Endothelial cell of umbilical vein (primary cell): ENCODE measurements at regions not wholly inside any gene's neighbourhood (a gene's known extent, or its start where the extent isn't known, plus 50 kb on each side); places are given as distances from the start of the nearest gene placed in this dataset.

ENCODE experiments used
- EZH2 ChIP-seq: IDR thresholded peaks from 2 replicates; pipeline ENCODE4 v1.6.1; 2012; ENCODE audit warnings: borderline replicate concordance, low read depth, mild to moderate bottlenecking, moderate library complexity, low read length, inconsistent platforms; ENCODE audit not compliant: severe bottlenecking
- GATA2 ChIP-seq: IDR thresholded peaks from 2 replicates; pipeline ENCODE4 v1.7.0; 2011; ENCODE audit warnings: low read depth, mild to moderate bottlenecking, moderate library complexity, mixed read lengths, low read length; ENCODE audit not compliant: insufficient read length, insufficient read depth
- JUN ChIP-seq: IDR thresholded peaks from 2 replicates; pipeline ENCODE4 v1.6.1; 2011; ENCODE audit warnings: borderline replicate concordance, low read depth; ENCODE audit not compliant: insufficient read length, insufficient read depth
- MAX ChIP-seq: IDR thresholded peaks from 2 replicates; pipeline ENCODE4 v1.6.1; 2011; ENCODE audit not compliant: insufficient read depth, insufficient read length
- MYC ChIP-seq: IDR thresholded peaks from one replicate; pipeline ENCODE4 v1.6.1; 2011; ENCODE audit warnings: mild to moderate bottlenecking, low read depth, low read length
- POLR2A ChIP-seq: IDR thresholded peaks from 2 replicates; pipeline ENCODE4 v1.6.1; 2012; ENCODE audit warnings: low read depth, mild to moderate bottlenecking, control low read depth, low read length
- POLR2AphosphoS5 ChIP-seq: IDR thresholded peaks from 2 replicates; pipeline ENCODE4 v1.6.1; 2012; ENCODE audit warnings: low read depth, mild to moderate bottlenecking, control low read depth, low read length, moderate library complexity; ENCODE audit not compliant: insufficient read depth
- TF ChIP-seq, protein P1 (sequence below), 2 donors: IDR thresholded peaks; 1 replicate in 1 of 2; 2 replicates in 1 of 2; pipeline ENCODE4 v1.5.1; 2011; ENCODE audit warnings: low read length in 2 of 2, mild to moderate bottlenecking in 2 of 2, moderate library complexity in 2 of 2, control low read depth in 1 of 2, inconsistent platforms in 1 of 2, low read depth in 1 of 2; ENCODE audit not compliant: insufficient read depth in 1 of 2; ENCODE audit errors: extremely low read depth in 1 of 2

GRCh38 chr12:25659621-25660020 is 106.5 kb upstream of the LMNTD1 start:
- TF ChIP-seq, protein P1, sequence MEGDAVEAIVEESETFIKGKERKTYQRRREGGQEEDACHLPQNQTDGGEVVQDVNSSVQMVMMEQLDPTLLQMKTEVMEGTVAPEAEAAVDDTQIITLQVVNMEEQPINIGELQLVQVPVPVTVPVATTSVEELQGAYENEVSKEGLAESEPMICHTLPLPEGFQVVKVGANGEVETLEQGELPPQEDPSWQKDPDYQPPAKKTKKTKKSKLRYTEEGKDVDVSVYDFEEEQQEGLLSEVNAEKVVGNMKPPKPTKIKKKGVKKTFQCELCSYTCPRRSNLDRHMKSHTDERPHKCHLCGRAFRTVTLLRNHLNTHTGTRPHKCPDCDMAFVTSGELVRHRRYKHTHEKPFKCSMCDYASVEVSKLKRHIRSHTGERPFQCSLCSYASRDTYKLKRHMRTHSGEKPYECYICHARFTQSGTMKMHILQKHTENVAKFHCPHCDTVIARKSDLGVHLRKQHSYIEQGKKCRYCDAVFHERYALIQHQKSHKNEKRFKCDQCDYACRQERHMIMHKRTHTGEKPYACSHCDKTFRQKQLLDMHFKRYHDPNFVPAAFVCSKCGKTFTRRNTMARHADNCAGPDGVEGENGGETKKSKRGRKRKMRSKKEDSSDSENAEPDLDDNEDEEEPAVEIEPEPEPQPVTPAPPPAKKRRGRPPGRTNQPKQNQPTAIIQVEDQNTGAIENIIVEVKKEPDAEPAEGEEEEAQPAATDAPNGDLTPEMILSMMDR (IDR thresholded peaks at IDR 0.05; ENCODE audit: extremely low read depth in 1 of 2, insufficient read depth in 1 of 2, low read depth in 1 of 2, low read length in 2 of 2): no peak
- TF ChIP-seq POLR2A (no peak), EZH2 (no peak), MAX (no peak), POLR2AphosphoS5 (no peak), JUN (no peak), GATA2 (no peak), MYC (no peak)
